ENCODE measurements at regions not wholly inside any gene's neighbourhood (a gene's known extent, or its start where the extent isn't known, plus 50 kb on each side); places are given as distances from the start of the nearest gene placed in this dataset.

- no peak overlapping the region for H2BK120ac ChIP-seq (replicated peaks; ENCODE audit: low read depth, low read length)
- no peaks in the 10 kb centered on the region for H3K23me2 ChIP-seq (ENCODE audit: low read depth, low read length)
- H3K79me1 ChIP-seq (ENCODE audit: low read depth, low read length): no peaks in the 10 kb centered on the region
- no peak overlapping the region for H3K56ac ChIP-seq (replicated peaks; ENCODE audit: insufficient read length, low read depth, low read length)
- no peaks in the 10 kb centered on the region for H3K27me3 ChIP-seq (replicated peaks in 1 of 4; ENCODE audit: control insufficient read depth in 3 of 4, extremely low read depth in 1 of 4, insufficient read depth in 3 of 4, low read length in 3 of 4)
- no peak overlapping the region for H2AFZ ChIP-seq (ENCODE audit: low read length)
- no peak for TF ChIP-seq SRF (IDR thresholded peaks at IDR 0.05; ENCODE audit: low read depth, low read length)
- no peak for TF ChIP-seq YY1 (IDR thresholded peaks at IDR 0.05; ENCODE audit: low read depth, low read length)
- TF ChIP-seq BRCA1 (IDR thresholded peaks at IDR 0.05; ENCODE audit: low read depth, low read length): no peak
- TF ChIP-seq CHD2 (IDR thresholded peaks at IDR 0.05; ENCODE audit: low read length): no peak
- no peak for TF ChIP-seq CTCF (IDR thresholded peaks at IDR 0.05; ENCODE audit: control extremely low read depth in 1 of 3, insufficient read depth in 1 of 3, low read depth in 1 of 3, low read length in 3 of 3)
- no peak for TF ChIP-seq PHF8 (conservative IDR thresholded peaks at IDR 0.05; ENCODE audit: low read depth, low read length)
- no peak for TF ChIP-seq ZNF274 (IDR thresholded peaks at IDR 0.05; ENCODE audit: borderline replicate concordance, extremely low read depth, low read length)
- TF ChIP-seq MAFK (IDR thresholded peaks at IDR 0.05; ENCODE audit: low read depth, low read length): no peak
- no peak for TF ChIP-seq HDAC6 (IDR thresholded peaks at IDR 0.05; ENCODE audit: low read depth, low read length)
- no peak for TF ChIP-seq CHD1 (IDR thresholded peaks at IDR 0.05; ENCODE audit: low read depth, low read length)
- TF ChIP-seq FOSL1 (IDR thresholded peaks at IDR 0.05; ENCODE audit: insufficient read depth, low read depth, low read length): no peak
- TF ChIP-seq SAP30 (IDR thresholded peaks at IDR 0.05; ENCODE audit: insufficient read depth, insufficient replicate concordance, low read length): no peak
- no peak overlapping the region for H4K8ac ChIP-seq (ENCODE audit: extremely low read depth, insufficient read depth, low read length)
- 100% methylated on average over 1 of the region's 1 CpG; no CpG with 5 or more reads in 1 of the 2 experiments for WGBS, 2 experiments (ENCODE audit: extremely low coverage in 1 of 2, insufficient coverage in 1 of 2, insufficient read length in 1 of 2, insufficient replicate concordance in 2 of 2, low coverage in 1 of 2, low lambda C conversion rate in 2 of 2, missing lambda C conversion rate in 1 of 2)
- H3K18ac ChIP-seq (ENCODE audit: extremely low read depth, low read length): no peak overlapping the region
- H3K4me1 ChIP-seq (replicated peaks in 1 of 4; ENCODE audit: control insufficient read depth in 3 of 4, insufficient read depth in 4 of 4, low read length in 3 of 4): no peaks in the 10 kb centered on the region
- H2BK5ac ChIP-seq (ENCODE audit: low read depth, low read length): no peak overlapping the region
- DNase-seq (ENCODE audit: low read depth in 1 of 2, low spot score in 2 of 2) (no peak), FAIRE-seq (no peak)
- no peaks in the 10 kb centered on the region for H4K20me1 ChIP-seq (replicated peaks in 1 of 2; ENCODE audit: control insufficient read depth in 1 of 2, insufficient read depth in 2 of 2, low read length in 2 of 2)
- no peaks in the 10 kb centered on the region for H3K9me3 ChIP-seq (ENCODE audit: insufficient read depth in 2 of 2, low read depth in 1 of 2, low read length in 1 of 2)
- no peak overlapping the region for H2BK15ac ChIP-seq (ENCODE audit: low read length)
- no peak overlapping the region for H4K91ac ChIP-seq (replicated peaks; ENCODE audit: insufficient read length, low read length)
- H4K5ac ChIP-seq (ENCODE audit: insufficient read length, low read depth, low read length): no peak overlapping the region
- H3K27ac ChIP-seq (ENCODE audit: low read depth, low read length): no peak overlapping the region
- no peak overlapping the region for H3K4ac ChIP-seq (replicated peaks; ENCODE audit: insufficient read length, low read depth, low read length)
- no peak overlapping the region for H3K4me2 ChIP-seq (ENCODE audit: insufficient read depth in 1 of 2, low read depth in 2 of 2, low read length in 2 of 2)
- H2BK20ac ChIP-seq (ENCODE audit: low read length): no peak overlapping the region
- no peak overlapping the region for H3K23ac ChIP-seq (ENCODE audit: insufficient read length)
- no peak overlapping the region for H3K14ac ChIP-seq (ENCODE audit: insufficient read length)
- H3K4me3 ChIP-seq (ENCODE audit: extremely low read depth in 1 of 4, insufficient read depth in 2 of 4, low read depth in 3 of 4, low read length in 4 of 4): no peak overlapping the region
- ChIA-PET CTCF (ENCODE audit: partially characterized antibody) (interaction anchor here (0.6 kb wide), 1 partner anchor 133 kb away, joined by 3 read pairs; no protein-coding TSS in a partner anchor), POLR2A (ENCODE audit: partially characterized antibody) (no interaction called here)
- H3K79me2 ChIP-seq (ENCODE audit: control insufficient read depth in 1 of 2, insufficient read depth in 2 of 2, low read length in 2 of 2): no peaks in the 10 kb centered on the region
- H3K36me3 ChIP-seq (ENCODE audit: control insufficient read depth in 2 of 4, insufficient read depth in 4 of 4, low read length in 3 of 4): no peaks in the 10 kb centered on the region
- H2BK12ac ChIP-seq (ENCODE audit: low read depth, low read length): no peak overlapping the region
- H3K9ac ChIP-seq (replicated peaks in 1 of 4; ENCODE audit: extremely low read depth in 1 of 4, low read depth in 3 of 4, low read length in 3 of 4): no peak overlapping the region
- no peak overlapping the region for H2AK5ac ChIP-seq (ENCODE audit: low read depth, low read length)
Observed at GRCh38 chr1:79150576-79150975, 144.0 kb upstream of the ADGRL4 start.

Data from H1 (cell line).